GM19438 (cell line): ENCODE measurements at regions not wholly inside any gene's neighbourhood (a gene's known extent, or its start where the extent isn't known, plus 50 kb on each side); places are given as distances from the start of the nearest gene placed in this dataset.

ENCODE experiments used
- ATAC-seq: cut with Tn5 transposase; IDR thresholded peaks from one replicate; pipeline ENCODE4 v1.9.1; 2021; ENCODE audit warnings: low read depth; ENCODE audit not compliant: unreplicated experiment

DNA sequence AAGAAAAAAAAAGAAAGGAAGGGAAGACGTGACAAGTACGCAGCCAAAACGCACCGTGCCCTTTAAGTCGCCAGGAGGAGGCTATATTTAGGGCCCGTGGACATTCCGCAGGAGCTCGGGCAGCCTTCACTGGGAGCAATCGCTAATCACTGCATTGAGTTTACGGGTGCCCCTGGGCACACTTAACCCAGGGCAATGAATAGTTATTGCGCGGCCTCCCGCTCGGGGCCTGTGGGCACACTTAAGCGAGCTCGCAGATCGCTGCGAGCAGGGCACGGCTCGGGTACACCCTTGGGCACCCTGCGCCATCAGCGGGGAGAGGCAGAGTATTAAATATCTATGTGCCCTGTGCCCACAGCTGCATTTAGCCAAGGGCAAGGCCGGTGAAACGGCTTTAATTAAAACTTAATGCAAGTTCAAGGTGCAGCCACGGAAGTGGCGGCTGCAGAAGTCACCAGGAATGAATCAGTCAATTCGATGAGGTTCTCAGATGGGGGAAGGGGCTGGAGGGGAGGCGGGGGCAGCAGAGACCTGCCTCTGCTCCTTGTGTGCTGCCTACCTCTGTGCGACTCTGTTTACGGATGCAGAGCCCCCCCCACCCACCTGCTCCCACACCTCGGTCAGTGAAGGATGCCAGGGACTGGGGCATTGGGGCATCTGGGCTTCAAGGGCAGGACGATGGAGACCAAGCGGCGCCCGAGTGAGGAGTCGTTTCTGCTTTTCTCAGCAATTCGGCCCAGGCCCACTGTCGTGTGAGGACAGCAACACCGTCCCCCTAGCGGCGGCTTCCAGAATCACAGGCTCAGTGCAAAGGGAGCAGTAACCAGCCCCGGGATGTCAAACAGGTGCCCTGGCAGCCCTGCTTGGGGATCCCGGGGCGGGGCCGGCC is 51.8 kb upstream of the TARDBP start:
- ATAC-seq = no peak

DNA sequence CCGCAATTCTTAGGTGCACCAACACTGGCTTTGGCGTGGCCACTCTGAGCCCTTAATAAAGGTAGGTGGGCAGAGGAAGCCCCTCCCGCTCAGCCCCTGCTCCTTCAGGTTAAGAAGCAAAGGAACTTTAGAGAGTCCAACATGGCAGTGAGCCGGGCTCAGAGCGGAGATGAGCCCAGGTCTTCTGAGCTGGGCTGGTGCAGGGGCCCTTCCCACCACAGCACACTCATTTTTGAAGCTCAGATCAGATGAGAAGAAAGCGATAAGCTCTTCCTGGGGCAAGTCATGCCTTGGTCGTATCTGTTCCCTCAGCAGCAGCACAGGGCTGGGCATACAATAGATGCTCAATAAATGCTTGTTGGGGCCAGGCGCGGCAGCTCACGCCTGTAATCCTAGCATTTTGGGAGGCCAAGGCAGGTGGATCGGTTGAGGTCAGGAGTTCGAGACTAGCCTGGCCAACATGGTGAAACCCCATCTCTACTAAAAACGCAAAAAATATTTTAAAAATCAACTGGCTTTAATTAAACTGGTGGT is 51.1 kb upstream of the TARDBP start:
- no peak for ATAC-seq

DNA sequence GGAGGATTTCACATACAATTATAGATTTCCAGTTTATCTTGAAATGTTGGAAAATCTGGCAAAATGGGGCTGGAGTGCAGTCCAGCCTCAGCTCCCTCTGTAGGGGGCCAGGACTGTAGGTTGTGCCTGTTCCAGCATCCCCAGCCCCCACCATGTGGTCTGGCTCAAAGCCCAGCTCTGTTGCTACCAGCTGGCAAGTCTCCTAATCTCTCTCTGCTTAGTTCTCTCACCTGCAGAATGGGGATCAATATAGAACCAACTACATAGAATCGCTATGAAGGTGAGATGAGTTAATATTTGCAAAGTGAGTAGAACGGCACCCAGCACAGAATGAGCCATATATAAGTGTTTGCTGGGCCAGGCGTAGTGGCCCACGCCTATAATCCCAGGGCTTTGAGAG is 50.0 kb upstream of the TARDBP start:
- no peak for ATAC-seq
